GM18519 (cell line): ENCODE measurements at regions not wholly inside any gene's neighbourhood (a gene's known extent, or its start where the extent isn't known, plus 50 kb on each side); places are given as distances from the start of the nearest gene placed in this dataset.

Experiments
- ATAC-seq: cut with Tn5 transposase; IDR thresholded peaks from one replicate; pipeline ENCODE4 v1.9.1; 2021; ENCODE audit warnings: mild to moderate bottlenecking, moderate library complexity; ENCODE audit not compliant: unreplicated experiment, low FRiP score

- ATAC-seq, result no peak
Observed at GRCh38 chr5:3654515-3654914, 58.9 kb downstream of the IRX1 start.

- ATAC-seq, result no peak
Observed at GRCh38 chr5:3656803-3657202, 61.2 kb downstream of the IRX1 start.

DNA sequence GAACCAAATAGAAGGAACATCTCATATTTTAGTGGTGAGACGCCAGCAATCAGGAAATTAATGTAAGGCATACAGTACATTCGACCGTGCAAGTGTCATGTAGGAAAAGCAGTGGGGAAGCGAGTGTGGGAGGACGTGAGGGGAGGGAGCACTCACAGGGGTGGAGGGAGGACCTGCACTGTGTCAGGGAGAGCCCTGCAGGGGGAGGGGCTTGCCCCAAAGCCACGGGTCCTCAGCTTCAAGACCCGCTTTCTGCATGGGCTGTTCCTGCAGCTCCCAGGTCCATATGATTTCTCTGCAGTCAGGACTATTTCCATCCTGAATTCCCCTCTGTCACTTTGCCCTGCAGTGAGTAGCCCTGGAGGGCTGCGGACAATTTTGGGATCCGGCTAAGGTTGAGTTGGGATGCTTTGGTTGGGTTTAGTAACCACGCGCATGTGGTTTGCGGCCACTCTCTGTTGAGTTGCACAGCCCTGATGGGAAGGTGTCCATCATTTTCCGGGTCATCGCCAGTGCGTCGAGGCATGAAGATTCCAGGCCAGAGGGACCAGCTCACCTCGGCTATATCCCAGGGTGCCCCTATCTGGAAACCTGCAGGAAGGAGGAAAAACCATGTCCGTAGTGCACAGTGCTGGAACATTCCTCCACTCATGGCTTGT is 61.9 kb downstream of the IRX1 start:
- no peak for ATAC-seq

GRCh38 chr5:3658929-3659328 is 63.3 kb downstream of the IRX1 start:
- ATAC-seq, result no peak

GRCh38 chr5:3659907-3660306 is 64.3 kb downstream of the IRX1 start:
- no peak for ATAC-seq

DNA sequence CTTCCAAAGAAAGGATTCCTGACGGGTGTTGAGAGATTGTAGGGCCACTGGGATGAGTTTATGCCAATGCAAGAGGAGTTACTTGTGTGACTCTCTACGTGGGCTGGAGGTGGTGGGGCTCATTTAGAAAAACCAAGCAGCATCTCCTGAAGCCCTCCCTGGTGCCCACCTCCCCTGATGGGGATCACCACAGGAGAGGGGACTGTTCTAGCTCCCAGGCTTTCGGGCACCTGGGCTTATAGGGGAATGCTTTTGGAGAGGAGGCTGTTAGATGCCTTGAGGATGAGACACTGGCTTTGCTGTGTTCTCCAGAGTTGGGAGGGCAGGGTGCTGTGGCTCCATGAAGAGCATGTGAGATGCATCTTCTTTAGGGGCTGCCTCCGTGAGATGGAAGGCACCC is 65.0 kb downstream of the IRX1 start:
- no peak for ATAC-seq

GRCh38 chr5:3661755-3662296 is 66.2 kb downstream of the IRX1 start:
- no peak for ATAC-seq

DNA sequence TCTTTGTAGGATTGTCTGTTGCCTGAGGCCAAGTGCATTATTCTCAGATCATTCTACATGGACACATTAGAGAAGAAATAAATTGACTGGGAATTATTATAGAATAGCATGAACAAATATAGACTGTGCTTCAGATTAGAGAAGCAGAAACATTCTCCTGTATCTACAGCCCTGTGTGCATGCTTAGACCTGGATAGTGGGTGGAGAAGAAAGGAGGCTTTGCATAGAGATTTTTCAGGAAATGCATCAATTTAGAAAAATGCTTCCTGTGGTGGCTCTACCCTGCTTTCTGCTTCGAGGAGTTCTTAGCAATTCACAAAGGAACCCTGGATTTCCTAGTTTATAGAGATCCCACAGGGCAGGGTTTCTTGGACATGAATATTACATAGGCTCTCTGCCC is 66.7 kb downstream of the IRX1 start:
- no peak for ATAC-seq

DNA sequence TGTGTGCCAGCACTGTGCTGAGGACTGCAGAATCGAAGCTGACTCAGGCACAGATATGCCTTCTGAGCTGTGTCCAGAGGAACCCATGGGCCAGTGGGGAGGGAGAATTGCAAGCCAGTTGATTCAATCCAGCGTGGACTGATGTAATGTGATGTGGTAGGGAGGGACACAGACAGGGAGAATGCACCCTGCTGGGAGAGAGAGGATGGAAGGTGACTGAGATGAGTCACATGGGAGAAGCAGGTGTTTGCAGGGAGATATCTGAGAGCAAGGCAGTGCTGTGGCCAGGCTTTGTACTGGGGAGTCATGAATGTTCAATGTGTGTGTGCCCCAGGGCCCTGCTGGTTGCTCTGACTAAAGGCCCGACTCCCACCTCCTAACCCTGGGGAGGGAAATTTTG is 75.7 kb downstream of the IRX1 start:
- ATAC-seq, result no peak

GRCh38 chr5:3678801-3679200 is 83.2 kb downstream of the IRX1 start:
- ATAC-seq, result no peak

- ATAC-seq, result no peak
Observed at GRCh38 chr5:3680821-3681220, 85.2 kb downstream of the IRX1 start.

DNA sequence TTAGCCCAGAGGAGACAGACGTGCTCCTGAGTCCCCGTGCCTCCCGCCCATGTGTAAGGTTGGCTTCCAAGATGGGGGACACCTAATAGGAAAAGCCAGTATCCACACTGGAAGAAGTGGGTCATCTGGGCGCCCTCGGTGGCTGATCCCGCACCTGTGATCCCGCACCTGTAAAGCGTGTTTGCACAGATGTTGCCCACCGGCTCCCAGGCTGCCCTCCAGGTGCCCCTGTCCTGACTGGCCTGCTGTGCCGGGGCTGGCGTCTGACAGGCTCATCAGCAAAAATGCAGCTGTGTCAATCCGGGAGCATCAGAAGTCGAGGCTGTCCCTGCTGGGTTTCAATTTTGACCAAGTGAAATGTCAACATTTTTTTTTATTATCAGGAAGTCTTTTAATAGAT is 88.5 kb downstream of the IRX1 start:
- no peak for ATAC-seq

- ATAC-seq, result no peak
Observed at GRCh38 chr5:3684771-3685354, 89.2 kb downstream of the IRX1 start.

DNA sequence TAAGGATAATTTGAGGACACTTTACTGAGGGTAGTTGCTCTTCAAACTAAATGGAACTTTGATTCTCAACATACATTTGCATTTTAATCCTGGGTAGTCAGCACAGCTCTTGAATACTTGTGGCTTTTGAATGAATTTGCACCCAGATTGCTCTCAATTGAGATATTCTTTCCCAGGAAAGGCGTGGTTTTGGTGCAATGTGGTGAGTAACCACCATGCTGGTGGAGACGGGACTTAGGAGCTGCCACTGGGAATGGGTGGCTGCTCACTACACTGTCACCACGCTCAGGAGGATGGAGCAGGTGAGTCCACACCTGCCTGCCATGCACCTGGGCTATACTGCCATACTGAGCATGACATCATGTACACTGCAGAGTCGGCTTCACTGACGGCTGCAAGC is 99.2 kb downstream of the IRX1 start:
- no peak for ATAC-seq

- no peak for ATAC-seq
Observed at GRCh38 chr5:3695818-3696217, 100.2 kb downstream of the IRX1 start.

GRCh38 chr5:3698412-3698811 is 102.8 kb downstream of the IRX1 start:
- ATAC-seq, result no peak

- no peak for ATAC-seq
Observed at GRCh38 chr5:3701694-3702093, 106.1 kb downstream of the IRX1 start.

GRCh38 chr5:3704661-3705060 is 109.0 kb downstream of the IRX1 start:
- no peak for ATAC-seq

DNA sequence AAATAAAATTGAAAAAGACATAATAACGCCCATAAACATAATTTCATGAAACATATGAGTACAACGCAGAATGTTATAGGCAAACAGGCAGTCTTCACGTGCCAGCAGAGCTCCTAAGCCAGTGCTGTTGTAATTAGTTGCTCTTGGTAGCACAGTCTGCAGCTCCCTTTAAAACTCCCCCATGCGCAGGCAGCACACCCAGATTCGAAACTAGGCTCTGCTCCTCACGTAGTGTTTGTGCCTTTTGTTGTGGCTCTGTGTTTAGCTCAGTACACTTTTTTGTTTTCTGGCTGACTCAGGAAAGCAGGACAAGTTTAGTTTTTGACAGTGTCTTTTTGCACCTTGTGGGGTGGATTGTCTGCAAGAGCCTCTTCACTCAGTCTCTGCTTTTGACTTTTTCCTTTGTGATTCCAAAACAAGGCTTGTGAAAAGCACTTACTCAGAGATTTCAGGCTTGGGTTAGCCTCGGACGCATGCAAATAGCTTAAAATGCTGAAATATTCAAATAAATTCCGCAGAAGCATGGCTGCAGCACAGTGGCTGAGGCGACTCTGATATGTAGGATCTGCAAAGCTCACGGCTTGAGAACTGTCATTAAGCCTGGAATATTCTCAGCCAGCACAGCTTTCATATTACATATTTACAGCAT is 113.6 kb downstream of the IRX1 start:
- no peak for ATAC-seq

DNA sequence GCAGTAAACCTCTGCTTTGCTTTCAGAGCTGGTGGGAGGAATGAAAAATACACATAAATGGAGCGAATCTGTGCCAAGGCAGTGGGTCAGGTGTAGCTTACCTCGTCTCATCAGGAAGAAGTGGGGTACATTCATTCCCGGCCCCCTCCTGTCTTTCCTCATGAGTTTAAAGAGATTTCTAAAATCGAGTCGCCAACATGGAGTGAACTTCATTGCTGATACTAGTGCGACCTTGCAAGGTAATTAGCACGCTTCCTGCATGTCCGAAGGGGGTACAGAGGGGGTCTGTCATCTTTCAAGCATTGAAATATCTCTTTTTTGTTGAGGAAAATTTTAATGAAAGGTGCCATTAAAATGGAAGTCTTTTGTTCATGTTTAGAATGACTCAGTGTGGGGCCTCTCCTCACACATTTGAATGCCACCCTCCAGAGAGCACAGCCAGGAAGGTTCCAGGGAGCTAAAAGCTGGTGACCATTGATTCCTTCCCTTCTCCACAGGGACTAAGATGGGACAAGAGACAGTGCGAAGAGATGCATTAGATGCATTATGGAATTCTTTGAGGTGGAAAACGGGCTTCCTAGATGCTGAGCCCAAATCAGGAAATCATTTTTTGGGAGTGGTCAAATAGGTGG is 114.2 kb downstream of the IRX1 start:
- no peak for ATAC-seq

DNA sequence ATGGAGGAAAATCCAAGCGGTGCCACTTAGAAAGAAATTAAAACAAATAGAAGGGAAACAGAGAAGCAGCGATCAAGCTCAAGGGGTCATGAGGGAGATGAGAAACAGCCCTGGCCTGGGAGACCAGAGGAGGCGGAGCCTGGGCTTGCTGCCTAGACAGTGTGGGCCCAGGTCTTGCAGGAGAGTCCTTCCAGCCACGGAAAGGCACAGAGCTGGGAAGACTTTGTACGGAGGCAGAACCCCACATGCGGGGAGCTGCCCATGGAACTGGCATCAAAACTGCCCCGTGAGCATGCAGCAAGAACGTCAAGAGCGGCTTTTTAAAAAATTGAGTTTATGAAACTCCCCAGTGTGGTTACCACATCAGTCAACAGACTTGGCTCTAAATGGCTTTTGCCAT is 119.4 kb downstream of the IRX1 start:
- no peak for ATAC-seq
